K562 (cell line): ENCODE measurements at regions not wholly inside any gene's neighbourhood (a gene's known extent, or its start where the extent isn't known, plus 50 kb on each side); places are given as distances from the start of the nearest gene placed in this dataset.
A peak's percentile ranks its signal among the peaks of the same experiment; 100 is the strongest.

Experiments
- ARID2 ChIP-seq: fragments of 450-650 bp; IDR thresholded peaks from 2 replicates; pipeline ENCODE4 v1.6.1; 2017; ENCODE audit warnings: antibody characterized with exemption, mild to moderate bottlenecking
- CTBP1 ChIP-seq: fragments of 450-650 bp; IDR thresholded peaks from 2 replicates; pipeline ENCODE4 v1.6.1; 2016; ENCODE audit warnings: borderline replicate concordance
- DACH1 ChIP-seq: fragments of 450-650 bp; IDR thresholded peaks from 2 replicates; pipeline ENCODE4 v1.6.1; 2018; ENCODE audit not compliant: partially characterized antibody
- ELF4 ChIP-seq: fragments of 450-650 bp; formaldehyde crosslinking; IDR thresholded peaks from 2 replicates; pipeline ENCODE4 v1.4.0; 2022; ENCODE audit warnings: missing genetic modification characterization
- MCM3 ChIP-seq: fragments of 450-650 bp; IDR thresholded peaks from 2 replicates; pipeline ENCODE4 v1.6.1; 2016
- MEF2A ChIP-seq: IDR thresholded peaks from 2 replicates; pipeline ENCODE4 v1.6.1; 2011; ENCODE audit warnings: low read depth, mild to moderate bottlenecking, low read length, moderate library complexity; ENCODE audit not compliant: control insufficient read depth
- NCOR1 ChIP-seq: fragments of 450-650 bp; IDR thresholded peaks from 2 replicates; pipeline ENCODE4 v1.6.1; 2016; ENCODE audit warnings: mild to moderate bottlenecking, moderate library complexity
- POLR2H ChIP-seq: IDR thresholded peaks from 2 replicates; pipeline ENCODE4 v1.6.1; 2016; ENCODE audit warnings: missing genetic modification characterization, low read depth, mild to moderate bottlenecking, control low read depth, missing compliant biosample characterization, moderate library complexity
- RBBP5 ChIP-seq: fragments of 200-600 bp; sonication (generic); IDR thresholded peaks from 2 replicates; pipeline ENCODE4 v1.6.1; 2012; ENCODE audit warnings: borderline replicate concordance, mild to moderate bottlenecking, low read length, control low read depth, inconsistent platforms; ENCODE audit not compliant: insufficient read depth, poor library complexity, severe bottlenecking
- RFX1 ChIP-seq: fragments of 450-650 bp; IDR thresholded peaks from 2 replicates; pipeline ENCODE4 v1.6.1; 2016; ENCODE audit warnings: mild to moderate bottlenecking, moderate library complexity
- SMARCA5 ChIP-seq: fragments of 450-650 bp; IDR thresholded peaks from 2 replicates; pipeline ENCODE4 v1.6.1; 2016
- SRSF1 ChIP-seq: fragments of 200-400 bp; formaldehyde crosslinking; IDR thresholded peaks from 2 replicates; pipeline ENCODE4 v1.6.1; 2017; ENCODE audit warnings: mild to moderate bottlenecking, low read depth, low read length, moderate library complexity
- TAF7 ChIP-seq: fragments of 450-650 bp; IDR thresholded peaks from 2 replicates; pipeline ENCODE4 v1.6.1; 2016; ENCODE audit warnings: missing genetic modification characterization, missing compliant biosample characterization
- ZNF23 ChIP-seq: fragments of 250-450 bp; sonication (Bioruptor Pico); IDR thresholded peaks from 2 replicates; pipeline ENCODE4 v1.4.0; 2020; ENCODE audit warnings: mild to moderate bottlenecking
- TF ChIP-seq, protein P1 (sequence below): fragments of 450-650 bp; IDR thresholded peaks from 2 replicates; pipeline ENCODE4 v1.6.1; 2014; ENCODE audit warnings: low read depth, mild to moderate bottlenecking, moderate library complexity, borderline replicate concordance
- TF ChIP-seq, protein P2 (sequence below): fragments of 450-650 bp; formaldehyde crosslinking; IDR thresholded peaks from 2 replicates; pipeline ENCODE4 v1.4.0; 2020; ENCODE audit warnings: mild to moderate bottlenecking, moderate library complexity
- TF ChIP-seq, protein P3 (sequence below): sonication (generic); formaldehyde crosslinking; IDR thresholded peaks from 2 replicates; pipeline ENCODE4 v1.8.0; 2023; ENCODE audit warnings: mild to moderate bottlenecking, missing genetic modification reagents
- TF ChIP-seq, protein P4 (sequence below), 3 experiments: fragments of 200-800 bp in 1 of 3; sonication (Bioruptor generic) in 1 of 3; sonication (generic) in 1 of 3; formaldehyde crosslinking in 1 of 3; IDR thresholded peaks; 2 replicates each; pipeline versions ENCODE4 v1.6.1 to v1.8.0; 2016 to 2022; ENCODE audit warnings: mild to moderate bottlenecking in 2 of 3, missing compliant biosample characterization in 2 of 3, missing genetic modification characterization in 2 of 3, missing genetic modification reagents in 1 of 3

DNA sequence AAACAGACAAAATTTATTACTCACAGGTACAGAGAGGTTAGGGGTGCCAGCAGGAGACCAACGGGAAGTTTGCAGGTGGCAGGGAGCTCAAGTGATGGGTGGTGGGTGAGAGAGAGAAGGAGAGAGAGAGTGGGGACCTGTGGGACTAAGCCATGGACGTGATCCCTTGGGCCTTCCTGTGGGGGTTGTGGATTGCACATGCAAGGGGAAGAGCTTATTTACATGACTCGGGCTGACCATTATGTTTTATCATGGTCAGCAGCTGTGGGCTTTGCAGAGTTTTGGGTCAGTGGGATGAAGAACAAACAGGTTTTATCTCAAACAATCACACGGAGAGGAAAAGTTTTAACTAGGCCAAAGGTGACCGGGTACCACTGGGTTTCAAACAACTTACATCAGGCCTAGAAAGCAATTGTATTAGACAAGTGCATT lies 156.2 kb upstream of the EXOC2 start (continued):
- TF ChIP-seq RFX1 (no peak), ZNF23 (no peak), TAF7 (tag) (no peak), ARID2 (no peak), MEF2A (no peak), ELF4 (CRISPR knock-in tag) (peak; percentile 50; the same call in 1 of the 2 replicates), SMARCA5 (no peak), POLR2H (tag) (no peak), SRSF1 (no peak), MCM3 (no peak), CTBP1 (peak; percentile 49), RBBP5 (no peak), NCOR1 (peak; percentile 37; the same call in 1 of the 2 replicates), DACH1 (no peak)
- TF ChIP-seq, protein P1, sequence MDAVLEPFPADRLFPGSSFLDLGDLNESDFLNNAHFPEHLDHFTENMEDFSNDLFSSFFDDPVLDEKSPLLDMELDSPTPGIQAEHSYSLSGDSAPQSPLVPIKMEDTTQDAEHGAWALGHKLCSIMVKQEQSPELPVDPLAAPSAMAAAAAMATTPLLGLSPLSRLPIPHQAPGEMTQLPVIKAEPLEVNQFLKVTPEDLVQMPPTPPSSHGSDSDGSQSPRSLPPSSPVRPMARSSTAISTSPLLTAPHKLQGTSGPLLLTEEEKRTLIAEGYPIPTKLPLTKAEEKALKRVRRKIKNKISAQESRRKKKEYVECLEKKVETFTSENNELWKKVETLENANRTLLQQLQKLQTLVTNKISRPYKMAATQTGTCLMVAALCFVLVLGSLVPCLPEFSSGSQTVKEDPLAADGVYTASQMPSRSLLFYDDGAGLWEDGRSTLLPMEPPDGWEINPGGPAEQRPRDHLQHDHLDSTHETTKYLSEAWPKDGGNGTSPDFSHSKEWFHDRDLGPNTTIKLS, result no peak
- TF ChIP-seq, protein P2, sequence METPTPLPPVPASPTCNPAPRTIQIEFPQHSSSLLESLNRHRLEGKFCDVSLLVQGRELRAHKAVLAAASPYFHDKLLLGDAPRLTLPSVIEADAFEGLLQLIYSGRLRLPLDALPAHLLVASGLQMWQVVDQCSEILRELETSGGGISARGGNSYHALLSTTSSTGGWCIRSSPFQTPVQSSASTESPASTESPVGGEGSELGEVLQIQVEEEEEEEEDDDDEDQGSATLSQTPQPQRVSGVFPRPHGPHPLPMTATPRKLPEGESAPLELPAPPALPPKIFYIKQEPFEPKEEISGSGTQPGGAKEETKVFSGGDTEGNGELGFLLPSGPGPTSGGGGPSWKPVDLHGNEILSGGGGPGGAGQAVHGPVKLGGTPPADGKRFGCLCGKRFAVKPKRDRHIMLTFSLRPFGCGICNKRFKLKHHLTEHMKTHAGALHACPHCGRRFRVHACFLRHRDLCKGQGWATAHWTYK (CRISPR knock-in tag), result 0 out of 2 replicates have a peak, but pooled peaks have one; percentile 20
- TF ChIP-seq, protein P3, sequence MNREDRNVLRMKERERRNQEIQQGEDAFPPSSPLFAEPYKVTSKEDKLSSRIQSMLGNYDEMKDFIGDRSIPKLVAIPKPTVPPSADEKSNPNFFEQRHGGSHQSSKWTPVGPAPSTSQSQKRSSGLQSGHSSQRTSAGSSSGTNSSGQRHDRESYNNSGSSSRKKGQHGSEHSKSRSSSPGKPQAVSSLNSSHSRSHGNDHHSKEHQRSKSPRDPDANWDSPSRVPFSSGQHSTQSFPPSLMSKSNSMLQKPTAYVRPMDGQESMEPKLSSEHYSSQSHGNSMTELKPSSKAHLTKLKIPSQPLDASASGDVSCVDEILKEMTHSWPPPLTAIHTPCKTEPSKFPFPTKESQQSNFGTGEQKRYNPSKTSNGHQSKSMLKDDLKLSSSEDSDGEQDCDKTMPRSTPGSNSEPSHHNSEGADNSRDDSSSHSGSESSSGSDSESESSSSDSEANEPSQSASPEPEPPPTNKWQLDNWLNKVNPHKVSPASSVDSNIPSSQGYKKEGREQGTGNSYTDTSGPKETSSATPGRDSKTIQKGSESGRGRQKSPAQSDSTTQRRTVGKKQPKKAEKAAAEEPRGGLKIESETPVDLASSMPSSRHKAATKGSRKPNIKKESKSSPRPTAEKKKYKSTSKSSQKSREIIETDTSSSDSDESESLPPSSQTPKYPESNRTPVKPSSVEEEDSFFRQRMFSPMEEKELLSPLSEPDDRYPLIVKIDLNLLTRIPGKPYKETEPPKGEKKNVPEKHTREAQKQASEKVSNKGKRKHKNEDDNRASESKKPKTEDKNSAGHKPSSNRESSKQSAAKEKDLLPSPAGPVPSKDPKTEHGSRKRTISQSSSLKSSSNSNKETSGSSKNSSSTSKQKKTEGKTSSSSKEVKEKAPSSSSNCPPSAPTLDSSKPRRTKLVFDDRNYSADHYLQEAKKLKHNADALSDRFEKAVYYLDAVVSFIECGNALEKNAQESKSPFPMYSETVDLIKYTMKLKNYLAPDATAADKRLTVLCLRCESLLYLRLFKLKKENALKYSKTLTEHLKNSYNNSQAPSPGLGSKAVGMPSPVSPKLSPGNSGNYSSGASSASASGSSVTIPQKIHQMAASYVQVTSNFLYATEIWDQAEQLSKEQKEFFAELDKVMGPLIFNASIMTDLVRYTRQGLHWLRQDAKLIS (CRISPR knock-in tag), result no peak
- TF ChIP-seq, protein P4, sequence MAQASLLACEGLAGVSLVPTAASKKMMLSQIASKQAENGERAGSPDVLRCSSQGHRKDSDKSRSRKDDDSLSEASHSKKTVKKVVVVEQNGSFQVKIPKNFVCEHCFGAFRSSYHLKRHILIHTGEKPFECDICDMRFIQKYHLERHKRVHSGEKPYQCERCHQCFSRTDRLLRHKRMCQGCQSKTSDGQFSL (CRISPR knock-in tag; IDR thresholded peaks at IDR 0.05), result no peak
- TF ChIP-seq, protein P4 (tag; IDR thresholded peaks at IDR 0.05), result no peak
